ENCODE measurements at regions not wholly inside any gene's neighbourhood (a gene's known extent, or its start where the extent isn't known, plus 50 kb on each side); places are given as distances from the start of the nearest gene placed in this dataset.

- no peak for TF ChIP-seq CTCF (IDR thresholded peaks at IDR 0.05; ENCODE audit: low read depth, low read length, missing control alignments)
- no peak overlapping the region for H3K4me3 ChIP-seq (ENCODE audit: low read depth, low read length)
- no peak for DNase-seq
- no peaks in the 10 kb centered on the region for H3K36me3 ChIP-seq (replicated peaks)
- no peak overlapping the region for H3K27ac ChIP-seq
- in situ Hi-C loops (cut with HindIII; ENCODE audit: low pct_ligation_motif_present, low sequenced_read_pairs), result no loop called here
- H3K27me3 ChIP-seq (replicated peaks), result no peaks in the 10 kb centered on the region
Observed at GRCh38 chr10:78769526-78769925, 299.2 kb upstream of the ZMIZ1 start.

- Histone ChIP-seq H3K27ac (no peak overlapping the region), H3K36me3 (replicated peaks) (no peaks in the 10 kb centered on the region), H3K4me3 (ENCODE audit: low read depth, low read length) (no peak overlapping the region), H3K27me3 (replicated peaks) (no peaks in the 10 kb centered on the region)
- in situ Hi-C loops (cut with HindIII; ENCODE audit: low pct_ligation_motif_present, low sequenced_read_pairs), result no loop called here
- TF ChIP-seq CTCF (IDR thresholded peaks at IDR 0.05; ENCODE audit: low read depth, low read length, missing control alignments), result no peak
- no peak for DNase-seq
Observed at GRCh38 chr10:78770167-78771090, 298.3 kb upstream of the ZMIZ1 start.

- H3K27ac ChIP-seq, result no peak overlapping the region
- H3K27me3 ChIP-seq (replicated peaks), result no peaks in the 10 kb centered on the region
- no peak for DNase-seq
- no peak for TF ChIP-seq CTCF (IDR thresholded peaks at IDR 0.05; ENCODE audit: low read depth, low read length, missing control alignments)
- H3K36me3 ChIP-seq (replicated peaks), result no peaks in the 10 kb centered on the region
- no peak overlapping the region for H3K4me3 ChIP-seq (ENCODE audit: low read depth, low read length)
- in situ Hi-C loops (cut with HindIII; ENCODE audit: low pct_ligation_motif_present, low sequenced_read_pairs), result no loop called here
Observed at GRCh38 chr10:78771260-78771659, 297.5 kb upstream of the ZMIZ1 start.

GRCh38 chr10:78771808-78772455, 296.8 kb upstream of the ZMIZ1 start:
- DNase-seq, result no peak
- peak; percentile 15 for TF ChIP-seq CTCF (IDR thresholded peaks at IDR 0.05; ENCODE audit: low read depth, low read length, missing control alignments)
- in situ Hi-C loops (cut with HindIII; ENCODE audit: low pct_ligation_motif_present, low sequenced_read_pairs), result no loop called here
- no peaks in the 10 kb centered on the region for H3K27me3 ChIP-seq (replicated peaks)
- no peak overlapping the region for H3K4me3 ChIP-seq (ENCODE audit: low read depth, low read length)
- no peaks in the 10 kb centered on the region for H3K36me3 ChIP-seq (replicated peaks)
- H3K27ac ChIP-seq, result no peak overlapping the region

- no peak for DNase-seq
- TF ChIP-seq CTCF (IDR thresholded peaks at IDR 0.05; ENCODE audit: low read depth, low read length, missing control alignments), result no peak
Observed at GRCh38 chr10:78772486-78772885, 296.3 kb upstream of the ZMIZ1 start.

More at GRCh38 chr10:78772486-78772885, 296.3 kb upstream of the ZMIZ1 start:
- H3K4me3 ChIP-seq (ENCODE audit: low read depth, low read length), result no peak overlapping the region
- in situ Hi-C loops (cut with HindIII; ENCODE audit: low pct_ligation_motif_present, low sequenced_read_pairs), result no loop called here
- H3K27ac ChIP-seq, result no peak overlapping the region
- no peaks in the 10 kb centered on the region for H3K36me3 ChIP-seq (replicated peaks)
- H3K27me3 ChIP-seq (replicated peaks), result no peaks in the 10 kb centered on the region

All from brain microvascular endothelial cell (primary cell).